Raji (cell line): ENCODE measurements at regions not wholly inside any gene's neighbourhood (a gene's known extent, or its start where the extent isn't known, plus 50 kb on each side); places are given as distances from the start of the nearest gene placed in this dataset.

ENCODE experiments used
- POLR2A ChIP-seq: IDR thresholded peaks from 2 replicates; pipeline ENCODE4 v1.6.1; 2011; ENCODE audit warnings: low read depth, low read length, control low read depth; ENCODE audit not compliant: insufficient read depth

GRCh38 chr13:104577071-104577815 is 1511.0 kb upstream of the SLC10A2 start:
- no peak for TF ChIP-seq POLR2A

- no peak for TF ChIP-seq POLR2A
Measured at GRCh38 chr13:104571893-104572229, 1505.6 kb upstream of the SLC10A2 start.

- TF ChIP-seq POLR2A = no peak
Measured at GRCh38 chr13:104571161-104571892, 1505.1 kb upstream of the SLC10A2 start.

DNA sequence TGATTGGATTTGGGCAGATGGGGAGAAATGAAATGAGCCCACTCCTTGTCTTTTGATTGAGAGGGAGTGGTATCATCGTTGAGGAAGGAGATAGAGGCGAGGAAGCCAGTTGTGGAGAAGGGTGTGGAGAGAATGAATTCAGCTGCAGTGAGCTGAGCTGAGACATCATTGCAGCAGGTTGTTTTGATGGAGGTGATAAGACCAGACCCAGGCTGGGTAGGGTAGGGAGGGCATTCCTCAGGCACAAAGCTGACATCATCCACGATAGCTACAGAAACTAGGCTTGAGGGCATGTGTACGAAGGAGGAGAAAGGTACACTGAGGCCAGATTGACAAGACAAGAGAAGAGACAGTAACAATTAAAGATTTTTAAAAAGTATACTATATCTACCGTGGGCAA is 1500.9 kb upstream of the SLC10A2 start:
- TF ChIP-seq POLR2A = no peak

GRCh38 chr13:104565888-104566287 is 1499.7 kb upstream of the SLC10A2 start:
- TF ChIP-seq POLR2A = no peak

DNA sequence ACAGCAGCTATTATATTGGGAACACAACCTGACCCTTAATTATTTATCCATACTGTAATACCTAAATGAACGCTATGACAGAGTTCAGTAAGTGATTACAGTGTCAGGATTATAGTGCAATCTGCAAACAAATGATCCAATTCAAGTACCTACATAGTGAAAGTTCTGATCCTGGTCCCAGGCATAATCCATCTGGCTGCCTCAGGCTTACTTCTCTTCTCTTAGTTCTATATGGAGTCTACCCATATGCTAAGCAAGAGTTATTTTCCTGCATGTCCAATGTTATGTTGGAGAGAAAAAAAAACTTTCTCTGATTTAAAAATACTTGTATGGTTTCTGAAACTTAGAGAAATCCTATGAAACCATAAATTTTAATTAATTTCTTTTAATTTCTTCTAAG is 1487.7 kb upstream of the SLC10A2 start:
- no peak for TF ChIP-seq POLR2A

GRCh38 chr13:104553186-104553585 is 1487.0 kb upstream of the SLC10A2 start:
- TF ChIP-seq POLR2A = no peak

- TF ChIP-seq POLR2A = no peak
Measured at GRCh38 chr13:104534847-104535246, 1468.6 kb upstream of the SLC10A2 start.

DNA sequence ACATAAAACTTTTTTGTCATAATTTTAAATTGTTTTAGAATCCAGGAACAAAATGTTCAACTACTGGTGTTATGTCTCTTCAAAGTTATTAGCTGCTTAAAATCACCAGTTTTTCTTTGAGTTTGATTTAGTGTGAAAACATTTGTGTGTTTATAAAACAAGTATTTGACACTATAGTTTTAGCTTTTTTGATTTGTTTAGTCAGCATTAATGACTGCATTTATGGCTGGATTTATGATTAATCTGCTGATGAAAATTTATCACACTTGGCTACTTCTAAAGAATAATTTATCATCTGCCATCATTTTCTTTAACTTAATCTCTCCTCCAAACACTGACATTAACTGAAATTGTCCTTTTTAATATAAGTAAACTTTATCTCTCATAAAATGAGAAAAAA is 1465.9 kb upstream of the SLC10A2 start:
- TF ChIP-seq POLR2A = no peak

- no peak for TF ChIP-seq POLR2A
Measured at GRCh38 chr13:104530741-104531140, 1464.5 kb upstream of the SLC10A2 start.

DNA sequence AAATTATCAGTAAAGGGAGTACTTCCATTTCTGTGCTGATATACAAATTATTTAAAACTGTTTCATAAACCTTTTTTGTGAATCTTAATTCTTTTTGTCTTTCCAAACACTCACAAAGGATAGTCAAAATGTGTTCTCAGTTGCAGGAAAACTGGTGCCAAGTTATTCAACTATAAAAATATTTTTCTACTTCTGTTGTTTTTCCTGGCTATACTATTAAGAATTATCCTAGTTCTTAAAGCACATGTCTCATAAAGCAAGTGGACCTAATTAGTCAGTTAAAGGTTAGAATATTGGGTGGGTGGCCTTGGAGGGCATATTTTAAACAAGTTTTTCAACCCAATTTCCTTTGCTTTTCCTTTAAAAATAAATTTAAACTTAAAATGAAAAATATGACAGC is 1460.3 kb upstream of the SLC10A2 start:
- no peak for TF ChIP-seq POLR2A

- no peak for TF ChIP-seq POLR2A
Measured at GRCh38 chr13:104525467-104525866, 1459.2 kb upstream of the SLC10A2 start.

DNA sequence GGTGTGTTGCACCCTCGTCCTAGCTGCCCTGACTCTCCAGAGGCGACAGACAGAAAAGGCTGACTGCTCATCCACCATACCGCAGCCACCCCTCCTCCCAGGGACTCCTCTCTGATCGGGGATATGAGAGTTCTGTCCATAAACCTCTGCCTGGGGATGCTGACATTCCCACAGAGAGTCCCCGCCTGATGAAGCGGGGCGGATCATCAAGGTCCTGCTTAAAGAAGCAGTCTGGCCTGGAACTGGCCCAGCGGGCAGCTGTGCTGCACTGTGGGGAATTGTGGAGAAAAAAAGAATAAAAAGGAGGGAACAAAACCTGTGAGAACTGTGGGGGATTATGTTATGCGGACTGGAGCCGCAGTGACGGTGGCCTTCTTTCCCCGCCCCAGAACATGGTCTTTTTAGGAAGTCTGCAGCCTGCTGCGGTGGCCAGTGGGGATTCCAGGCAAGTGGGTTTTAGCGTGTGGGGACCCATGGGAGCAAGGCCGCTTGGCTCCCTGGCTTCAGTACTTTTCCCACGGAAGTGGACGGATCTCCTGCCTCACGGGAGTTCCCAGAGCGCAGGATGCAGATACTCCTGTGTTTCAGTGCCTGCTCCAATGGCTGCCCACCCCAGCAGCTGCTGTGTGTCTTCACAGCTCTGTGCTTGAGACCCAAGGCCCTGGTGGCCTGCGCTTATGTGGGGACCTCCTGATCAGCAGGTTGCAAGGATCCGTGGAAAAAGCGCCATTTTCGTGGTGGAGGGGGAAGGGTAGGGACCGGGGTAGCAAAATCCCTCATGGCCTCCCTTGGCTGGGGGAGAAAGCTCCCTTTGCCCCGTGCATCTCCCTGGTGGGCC is 1456.2 kb upstream of the SLC10A2 start:
- TF ChIP-seq POLR2A = no peak

GRCh38 chr13:104510422-104510821 is 1444.2 kb upstream of the SLC10A2 start:
- no peak for TF ChIP-seq POLR2A

GRCh38 chr13:104491916-104492315 is 1425.7 kb upstream of the SLC10A2 start:
- no peak for TF ChIP-seq POLR2A

- no peak for TF ChIP-seq POLR2A
Measured at GRCh38 chr13:104487006-104487405, 1420.8 kb upstream of the SLC10A2 start.
